Right renal pelvis (tissue), 4 donors: ENCODE measurements at regions not wholly inside any gene's neighbourhood (a gene's known extent, or its start where the extent isn't known, plus 50 kb on each side); places are given as distances from the start of the nearest gene placed in this dataset.

Source experiments
- DNase-seq, 4 donors: peaks; one replicate each; pipeline ENCODE4 v3.0.0-alpha.2; 2013; ENCODE audit warnings: low read depth in 4 of 4, low spot score in 3 of 4, missing footprints in 1 of 4

GRCh38 chr5:135207866-135208265 lies 173.8 kb upstream of the PITX1 start:
- no peak for DNase-seq

DNA sequence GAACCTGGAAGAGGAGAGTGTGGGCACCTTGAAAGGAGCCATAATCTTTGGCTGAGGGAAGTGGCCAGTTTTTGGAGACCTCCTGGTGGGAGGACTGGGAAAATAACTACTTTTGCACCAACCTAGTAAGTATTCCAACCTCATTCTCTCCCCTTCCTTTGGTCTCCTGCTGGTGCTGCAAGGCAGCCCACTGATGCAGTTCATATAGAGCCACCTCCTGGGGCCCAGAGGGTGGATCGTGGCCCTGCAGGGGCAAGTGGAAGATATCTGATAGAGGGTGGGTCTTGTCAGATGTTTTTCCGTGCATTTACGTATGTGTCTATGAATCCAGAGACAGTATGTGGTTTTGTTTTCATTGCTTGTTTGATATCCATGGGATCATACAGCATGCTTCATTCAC lies 172.8 kb upstream of the PITX1 start:
- no peak for DNase-seq

DNA sequence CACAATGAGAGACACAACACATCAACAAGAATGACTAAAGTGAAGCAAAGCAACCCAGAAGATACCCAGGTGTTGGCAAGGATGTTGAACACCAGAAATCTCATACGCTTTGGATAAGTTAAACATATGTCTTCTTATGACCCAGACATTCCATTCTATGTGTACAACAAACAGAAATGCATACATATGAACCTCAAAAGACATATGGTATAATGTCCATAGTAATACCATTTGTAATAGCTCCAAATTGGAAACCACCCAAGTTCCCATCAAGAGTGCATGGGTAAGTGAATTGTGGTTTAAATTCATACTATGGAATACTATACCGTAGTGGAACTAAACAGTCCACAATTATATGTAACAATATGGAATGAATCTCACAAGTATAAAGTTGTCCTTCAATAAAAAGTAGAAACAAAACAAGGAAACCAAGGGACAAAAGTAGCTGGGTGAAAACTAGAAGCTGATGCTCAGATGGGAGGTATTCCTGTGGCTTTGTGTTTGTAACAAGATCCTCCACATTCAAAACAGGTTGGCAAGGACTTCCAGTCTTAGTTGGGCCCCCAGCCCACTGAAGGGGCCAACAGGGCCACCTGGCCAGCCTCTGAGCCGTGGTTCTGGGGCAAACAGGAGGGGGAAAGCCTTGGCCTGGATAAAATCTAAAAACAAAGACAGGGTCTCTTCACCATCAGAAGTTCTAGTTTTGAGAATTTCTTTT lies 171.8 kb upstream of the PITX1 start:
- DNase-seq = no peak

GRCh38 chr5:135204151-135204600 lies 170.1 kb upstream of the PITX1 start:
- no peak for DNase-seq

- DNase-seq = no peak
Measured at GRCh38 chr5:135203593-135204036, 169.6 kb upstream of the PITX1 start.

GRCh38 chr5:135203019-135203418 lies 169.0 kb upstream of the PITX1 start:
- no peak for DNase-seq

DNA sequence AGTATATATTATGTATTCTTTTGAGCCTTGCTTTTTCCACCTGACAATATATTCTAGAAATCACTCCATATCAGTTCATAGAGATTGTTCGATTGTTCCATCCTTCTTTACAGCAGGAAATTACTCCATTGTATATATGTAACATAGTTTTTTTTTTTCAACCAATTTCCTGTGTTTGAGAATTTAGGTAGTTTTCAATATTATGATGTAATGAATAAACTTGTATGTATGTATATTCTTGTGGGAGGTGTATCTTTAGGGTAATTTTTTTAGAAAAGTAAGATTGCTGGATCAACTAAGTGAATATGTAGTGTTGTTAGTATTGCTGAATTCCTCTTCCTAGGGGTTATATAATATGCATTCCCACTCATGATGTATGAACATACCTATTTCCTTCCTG lies 165.9 kb upstream of the PITX1 start:
- DNase-seq = no peak

- no peak for DNase-seq
Measured at GRCh38 chr5:135196483-135196882, 162.5 kb upstream of the PITX1 start.

GRCh38 chr5:135195270-135195608 lies 161.2 kb upstream of the PITX1 start:
- DNase-seq = no peak

GRCh38 chr5:135194573-135195269 lies 160.7 kb upstream of the PITX1 start:
- DNase-seq = no peak

- no peak for DNase-seq
Measured at GRCh38 chr5:135194126-135194488, 160.1 kb upstream of the PITX1 start.

GRCh38 chr5:135193213-135194125 lies 159.4 kb upstream of the PITX1 start:
- DNase-seq = no peak

DNA sequence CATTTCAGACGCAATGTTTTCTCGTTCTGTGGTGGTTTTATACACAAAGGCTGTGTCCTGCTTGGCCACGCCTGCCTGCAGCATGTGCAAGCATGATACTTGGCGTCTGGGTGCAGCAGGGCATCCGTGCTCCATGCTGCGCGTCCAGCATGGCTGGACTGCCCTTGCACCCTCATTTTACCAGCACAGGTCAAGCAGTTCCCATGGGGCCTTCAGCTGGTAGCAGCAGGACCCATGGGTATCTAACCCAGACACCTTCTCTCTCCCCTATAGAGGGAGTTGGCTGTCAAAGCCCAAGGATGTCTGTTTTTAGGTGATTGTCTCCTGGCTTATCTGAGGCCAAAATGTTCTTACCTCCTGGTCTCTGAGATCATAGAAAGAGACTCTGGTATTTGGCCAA lies 158.3 kb upstream of the PITX1 start:
- DNase-seq = no peak

- peak; percentile 57 to 74 (median 68) for DNase-seq
Measured at GRCh38 chr5:135191084-135191826, 157.2 kb upstream of the PITX1 start.

DNA sequence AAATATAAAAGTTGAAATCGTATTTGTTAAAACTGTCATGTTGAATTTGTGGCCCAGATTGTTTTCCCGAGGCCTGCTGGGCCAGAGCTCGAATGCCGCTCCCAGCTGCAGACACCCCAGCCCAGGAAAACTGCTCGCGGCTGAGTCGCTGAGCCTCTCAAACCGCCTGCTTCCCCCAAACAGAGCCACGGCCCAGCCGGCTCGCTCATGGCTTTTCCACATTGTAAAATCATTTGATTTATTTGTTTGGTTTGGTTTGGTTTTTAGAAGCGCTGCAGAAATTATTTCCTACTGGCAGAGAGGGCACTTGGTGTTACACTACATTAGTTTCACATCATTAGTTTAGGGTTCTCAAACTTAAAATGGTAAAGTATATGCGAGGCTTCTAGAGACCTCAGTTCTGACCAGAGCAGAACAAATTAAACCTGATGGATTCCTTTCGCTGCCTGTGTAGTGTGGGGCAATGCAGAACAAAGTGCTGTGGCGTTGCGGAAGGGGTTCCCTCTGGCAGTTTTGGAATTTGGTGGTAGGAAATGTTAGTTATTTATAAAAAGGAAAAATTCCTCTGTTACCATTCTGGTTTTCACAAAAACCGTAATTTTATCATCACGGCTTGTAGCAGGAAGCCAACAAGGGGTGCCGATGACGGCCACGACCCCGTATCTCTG lies 156.5 kb upstream of the PITX1 start:
- peak in 3 of 4 donors; percentile 8 to 23 (median 12) for DNase-seq

GRCh38 chr5:135189024-135189423 lies 155.0 kb upstream of the PITX1 start:
- no peak for DNase-seq

DNA sequence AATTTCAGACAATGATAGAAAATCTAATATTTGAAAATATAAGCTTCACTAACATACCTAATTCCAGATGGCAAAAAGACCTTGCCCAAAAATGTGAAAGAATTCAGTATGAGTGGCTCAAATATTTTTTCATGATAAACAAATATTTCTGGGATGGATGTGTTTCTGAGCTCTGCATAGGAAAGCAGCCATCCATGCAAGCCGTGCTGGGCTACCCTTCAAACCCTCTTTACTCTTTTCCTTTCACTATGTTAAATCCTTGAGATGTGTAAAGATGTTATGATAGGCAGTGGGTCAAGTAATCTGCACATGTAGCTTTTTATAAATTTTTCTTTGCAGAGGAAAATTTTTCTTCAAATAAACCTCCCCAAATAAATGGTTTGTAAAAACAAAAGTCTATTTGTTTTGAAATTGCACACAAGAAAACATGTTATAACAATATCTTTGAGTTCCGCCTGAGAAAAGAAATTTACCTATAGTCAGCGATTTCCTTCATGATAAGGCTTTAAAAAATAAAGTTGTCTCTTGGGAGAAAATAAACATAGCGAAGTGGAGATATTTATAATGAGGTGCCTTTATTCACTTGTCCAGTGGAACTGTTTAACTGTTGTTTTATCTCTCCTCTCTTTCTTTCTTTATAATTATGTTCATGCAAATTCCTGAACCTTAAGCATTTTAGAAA lies 154.3 kb upstream of the PITX1 start:
- DNase-seq = no peak

GRCh38 chr5:135186662-135187522 lies 152.9 kb upstream of the PITX1 start:
- DNase-seq = no peak
